ENCODE measurements at regions not wholly inside any gene's neighbourhood (a gene's known extent, or its start where the extent isn't known, plus 50 kb on each side); places are given as distances from the start of the nearest gene placed in this dataset.

- in situ Hi-C loops (cut with HindIII; ENCODE audit: low sequenced_read_pairs) = no loop called here
- DNase-seq (ENCODE audit: low read depth) = no peak
- no peak for TF ChIP-seq CTCF (IDR thresholded peaks at IDR 0.05; ENCODE audit: low read depth, low read length, missing control alignments)
- H3K4me3 ChIP-seq (ENCODE audit: low read depth, low read length) = no peak within 1 kb of the TSS
These were observed 113.9 kb upstream of the MYL2 start, which contains the start of gene CUX2 for GRCh38 chr12:111034083-111034885. Gene CUX2 (plus strand): TSS chr12:111034165.

GRCh38 chr12:111033281-111034082 is 113.1 kb upstream of the MYL2 start:
- DNase-seq (ENCODE audit: low read depth) = no peak
- TF ChIP-seq CTCF (IDR thresholded peaks at IDR 0.05; ENCODE audit: low read depth, low read length, missing control alignments) = no peak
- no peak overlapping the region for H3K4me3 ChIP-seq (ENCODE audit: low read depth, low read length)
- in situ Hi-C loops (cut with HindIII; ENCODE audit: low sequenced_read_pairs) = no loop called here

GRCh38 chr12:111032591-111032919 is 112.2 kb upstream of the MYL2 start:
- no peak overlapping the region for H3K4me3 ChIP-seq (ENCODE audit: low read depth, low read length)
- in situ Hi-C loops (cut with HindIII; ENCODE audit: low sequenced_read_pairs) = no loop called here
- no peak for TF ChIP-seq CTCF (IDR thresholded peaks at IDR 0.05; ENCODE audit: low read depth, low read length, missing control alignments)
- DNase-seq (ENCODE audit: low read depth) = no peak

- in situ Hi-C loops (cut with HindIII; ENCODE audit: low sequenced_read_pairs) = no loop called here
- DNase-seq (ENCODE audit: low read depth) = no peak
- no peak overlapping the region for H3K4me3 ChIP-seq (ENCODE audit: low read depth, low read length)
- TF ChIP-seq CTCF (IDR thresholded peaks at IDR 0.05; ENCODE audit: low read depth, low read length, missing control alignments) = no peak
These were observed 111.7 kb upstream of the MYL2 start for GRCh38 chr12:111031916-111032590.

- H3K4me3 ChIP-seq (ENCODE audit: low read depth, low read length) = no peak overlapping the region
- in situ Hi-C loops (cut with HindIII; ENCODE audit: low sequenced_read_pairs) = no loop called here
- DNase-seq (ENCODE audit: low read depth) = no peak
- no peak for TF ChIP-seq CTCF (IDR thresholded peaks at IDR 0.05; ENCODE audit: low read depth, low read length, missing control alignments)
These were observed 110.4 kb upstream of the MYL2 start for GRCh38 chr12:111030800-111031199.

GRCh38 chr12:111029732-111030131 is 109.4 kb upstream of the MYL2 start:
- H3K4me3 ChIP-seq (ENCODE audit: low read depth, low read length) = no peak overlapping the region
- no peak for DNase-seq (ENCODE audit: low read depth)
- in situ Hi-C loops (cut with HindIII; ENCODE audit: low sequenced_read_pairs) = loop anchor here (5.0 kb wide), 1 partner anchor 37 kb away; no protein-coding TSS in a partner anchor
- TF ChIP-seq CTCF (IDR thresholded peaks at IDR 0.05; ENCODE audit: low read depth, low read length, missing control alignments) = no peak

Measured in astrocyte of the cerebellum (primary cell).